Sigmoid colon (tissue), 6 donors: ENCODE measurements at regions not wholly inside any gene's neighbourhood (a gene's known extent, or its start where the extent isn't known, plus 50 kb on each side); places are given as distances from the start of the nearest gene placed in this dataset.

Experiments
- DNase-seq: peaks from one replicate; pipeline ENCODE4 v3.0.0-alpha.2; 2019
- H3K27ac ChIP-seq, 4 donors: fragments of 200-600 bp; sonication (generic); one replicate each; pipeline ENCODE4 v1.5.1; 2016 to 2019; ENCODE audit warnings: mild to moderate bottlenecking in 1 of 4
- H3K27me3 ChIP-seq, 3 donors: fragments of 200-600 bp; sonication (generic); one replicate each; pipeline ENCODE4 v1.5.1; 2019; ENCODE audit warnings: mild to moderate bottlenecking in 1 of 3
- H3K36me3 ChIP-seq, 4 donors: fragments of 200-600 bp; sonication (generic); one replicate each; pipeline ENCODE4 v1.5.1; 2016 to 2019
- H3K4me1 ChIP-seq, 4 donors: fragments of 200-600 bp; sonication (generic); one replicate each; pipeline ENCODE4 v1.5.1; 2017 to 2019
- H3K4me3 ChIP-seq, 4 donors: fragments of 200-600 bp; sonication (generic); one replicate each; pipeline ENCODE4 v1.5.1; 2017 to 2019; ENCODE audit warnings: mild to moderate bottlenecking in 2 of 4, moderate library complexity in 1 of 4
- H3K9me3 ChIP-seq, 4 donors: fragments of 200-600 bp in 3 of 4; sonication (generic) in 3 of 4; one replicate each; pipeline versions ENCODE4 v1.5.1 to v1.6.1; 2013 to 2019
- CTCF ChIP-seq, 4 experiments: fragments of 450-650 bp in 3 of 4; fragments of 200-600 bp in 1 of 4; IDR thresholded peaks; one replicate each; pipeline ENCODE4 v1.5.1; 2016 to 2019; ENCODE audit warnings: antibody characterized with exemption in 4 of 4, mild to moderate bottlenecking in 3 of 4, moderate library complexity in 2 of 4
- EP300 ChIP-seq, 4 donors: sonication (generic); formaldehyde crosslinking; IDR thresholded peaks; one replicate each; pipeline ENCODE4 v1.6.1; 2017; ENCODE audit warnings: antibody characterized with exemption in 4 of 4
- POLR2A ChIP-seq, 2 donors: fragments of 450-650 bp; IDR thresholded peaks; one replicate each; pipeline ENCODE4 v1.6.1; 2016; ENCODE audit warnings: antibody characterized with exemption in 2 of 2, mild to moderate bottlenecking in 2 of 2, moderate library complexity in 2 of 2
- POLR2AphosphoS5 ChIP-seq, 4 donors: sonication (generic); formaldehyde crosslinking; IDR thresholded peaks; one replicate each; pipeline ENCODE4 v1.6.1; 2017; ENCODE audit warnings: antibody characterized with exemption in 4 of 4
- WGBS, 2 donors: extraction: QIAGEN DNeasy Blood & Tissue Kit; methylation state at CpG; one replicate each; pipeline ENCODE4 v1.1.7; 2013; 5-methylcytosine and 5-hydroxymethylcytosine counted together
- intact Hi-C: fragments of 100-400 bp; cut with DNase I; formaldehyde crosslinking; loops from one replicate; pipeline ENCODE4 v1.15.1; 2023
- donor health status: healthy with polysubstance abuse.
- donor health status: healthy.

- TF ChIP-seq POLR2A (IDR thresholded peaks at IDR 0.05), result no peak
- TF ChIP-seq CTCF (IDR thresholded peaks at IDR 0.05), result no peak
- TF ChIP-seq EP300 (IDR thresholded peaks at IDR 0.05), result no peak
- no peak for TF ChIP-seq POLR2AphosphoS5 (IDR thresholded peaks at IDR 0.05)
- no peaks in the 10 kb centered on the region for H3K4me1 ChIP-seq
- WGBS, 2 donors, result 17 to 41% methylated on average over 1 of the region's 1 CpG
- intact Hi-C loops, result no loop called here
- no peak overlapping the region for H3K4me3 ChIP-seq
- H3K27me3 ChIP-seq, result no peaks in the 10 kb centered on the region
- H3K36me3 ChIP-seq, result no peaks in the 10 kb centered on the region
- DNase-seq, result no peak
- no peaks in the 10 kb centered on the region for H3K9me3 ChIP-seq
- no peak overlapping the region for H3K27ac ChIP-seq
Observed at GRCh38 chr16:76729525-76729924, 452.3 kb downstream of the CNTNAP4 start.

GRCh38 chr16:76732894-76733293 is 455.7 kb downstream of the CNTNAP4 start:
- TF ChIP-seq EP300 (IDR thresholded peaks at IDR 0.05) (no peak), POLR2AphosphoS5 (IDR thresholded peaks at IDR 0.05) (no peak), POLR2A (IDR thresholded peaks at IDR 0.05) (no peak), CTCF (IDR thresholded peaks at IDR 0.05) (no peak)
- Histone ChIP-seq H3K4me3 (no peak overlapping the region), H3K36me3 (no peaks in the 10 kb centered on the region), H3K4me1 (no peaks in the 10 kb centered on the region), H3K27me3 (no peaks in the 10 kb centered on the region), H3K27ac (no peak overlapping the region), H3K9me3 (no peaks in the 10 kb centered on the region)
- intact Hi-C loops, result no loop called here
- no peak for DNase-seq

- Histone ChIP-seq H3K36me3 (no peaks in the 10 kb centered on the region), H3K4me3 (no peak overlapping the region), H3K9me3 (peaks cover 3 to 17% (median 6%) of the 10 kb centered on the region in 4 donors), H3K27ac (no peak overlapping the region), H3K27me3 (no peaks in the 10 kb centered on the region), H3K4me1 (no peaks in the 10 kb centered on the region)
- intact Hi-C loops, result no loop called here
- no peak for DNase-seq
- WGBS, 2 donors, result 93 to 94% methylated on average over 4 of the region's 4 CpGs
- TF ChIP-seq POLR2AphosphoS5 (IDR thresholded peaks at IDR 0.05), result no peak
- no peak for TF ChIP-seq EP300 (IDR thresholded peaks at IDR 0.05)
- TF ChIP-seq POLR2A (IDR thresholded peaks at IDR 0.05), result no peak
- no peak for TF ChIP-seq CTCF (IDR thresholded peaks at IDR 0.05)
Observed at GRCh38 chr16:76741623-76742022, 449.4 kb upstream of the MON1B start.

GRCh38 chr16:76748461-76749348 is 442.3 kb upstream of the MON1B start:
- Histone ChIP-seq H3K4me3 (no peak overlapping the region), H3K9me3 (no peaks in the 10 kb centered on the region), H3K4me1 (no peaks in the 10 kb centered on the region), H3K36me3 (no peaks in the 10 kb centered on the region), H3K27me3 (no peaks in the 10 kb centered on the region), H3K27ac (no peak overlapping the region)
- 59 to 70% methylated on average over 3 of the region's 3 CpGs for WGBS, 2 donors
- TF ChIP-seq POLR2AphosphoS5 (IDR thresholded peaks at IDR 0.05) (no peak), POLR2A (IDR thresholded peaks at IDR 0.05) (no peak), EP300 (IDR thresholded peaks at IDR 0.05) (no peak), CTCF (IDR thresholded peaks at IDR 0.05) (no peak)
- no peak for DNase-seq
- intact Hi-C loops, result no loop called here
